Stimulated activated naive B cell treated with anti-CD40 and anti-IgM and Interleukin-4, amounts not matched to agents 10 μg/mL and 1 μg/mL and 100 μg/mL, for 72 hours (primary cell): ENCODE measurements at regions not wholly inside any gene's neighbourhood (a gene's known extent, or its start where the extent isn't known, plus 50 kb on each side); places are given as distances from the start of the nearest gene placed in this dataset.

Experiments
- ATAC-seq, 2 donors: fragments of 150-1000 bp; cut with Tn5 transposase; replicated peaks; 2 replicates each; pipeline ENCODE4 v1.10.0; 2021; ENCODE audit warnings: moderate library complexity in 1 of 2
- DNase-seq: peaks from one replicate; pipeline ENCODE4 v3.0.0; 2021
- H3K27ac Mint-ChIP-seq: one replicate; pipeline ENCODE4 v1.8.0; 2022; ENCODE audit warnings: mild to moderate bottlenecking, mixed read lengths
- H3K27me3 Mint-ChIP-seq, 2 donors: one replicate each; pipeline ENCODE4 v1.8.0; 2022; ENCODE audit warnings: mixed read lengths in 2 of 2
- H3K36me3 Mint-ChIP-seq, 2 donors: one replicate each; pipeline ENCODE4 v1.8.0; 2022; ENCODE audit warnings: mixed read lengths in 2 of 2, mild to moderate bottlenecking in 1 of 2
- H3K4me1 Mint-ChIP-seq, 2 donors: one replicate each; pipeline ENCODE4 v1.8.0; 2022; ENCODE audit warnings: mixed read lengths in 2 of 2, mild to moderate bottlenecking in 1 of 2
- H3K4me3 Mint-ChIP-seq, 2 donors: one replicate each; pipeline ENCODE4 v1.8.0; 2022; ENCODE audit warnings: mild to moderate bottlenecking in 2 of 2, mixed read lengths in 2 of 2, moderate library complexity in 1 of 2
- H3K9me3 Mint-ChIP-seq, 2 donors: one replicate each; pipeline ENCODE4 v1.8.0; 2022; ENCODE audit warnings: mixed read lengths in 2 of 2, mild to moderate bottlenecking in 1 of 2

DNA sequence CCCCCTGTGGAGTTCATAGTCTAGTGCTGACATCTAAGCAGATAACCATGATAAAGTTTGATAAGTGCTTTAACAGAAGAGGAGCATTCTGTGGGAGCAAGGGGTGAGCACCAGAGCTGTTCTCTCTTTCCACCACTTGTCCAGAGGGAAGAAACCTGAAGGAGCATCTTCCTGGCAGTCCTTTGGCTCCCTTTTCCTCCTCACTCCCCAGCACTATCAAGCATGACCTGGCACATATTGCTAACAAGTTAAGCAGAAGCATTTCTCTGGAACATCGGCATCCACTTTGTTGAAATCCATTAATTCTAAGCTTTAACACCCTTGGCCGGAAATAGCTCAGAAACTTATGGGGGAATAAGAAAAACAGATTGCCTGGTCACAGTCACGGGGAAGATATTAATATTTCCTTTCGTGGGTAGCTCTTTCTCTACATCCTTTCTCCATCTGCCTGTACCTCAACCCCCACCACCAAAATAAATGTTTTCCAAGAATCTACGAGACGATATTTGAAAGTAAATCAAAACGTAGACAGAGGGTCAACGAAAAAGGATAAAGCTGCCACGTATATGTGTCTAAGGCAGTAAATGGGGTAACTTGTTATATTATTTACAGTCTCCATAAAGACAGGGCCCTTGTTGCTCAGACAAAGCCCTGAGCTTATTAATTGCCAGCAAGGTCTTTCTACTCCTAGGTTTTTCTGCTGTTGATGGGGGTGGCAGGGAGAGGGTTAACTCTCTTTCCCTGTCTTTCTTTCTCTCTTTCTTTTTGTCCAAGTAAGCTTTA, 351.4 kb downstream of the NUF2 start:
- Mint-ChIP-seq H3K4me1 (no peaks in the 10 kb centered on the region), H3K36me3 (no peaks in the 10 kb centered on the region), H3K27me3 (no peaks in the 10 kb centered on the region), H3K9me3 (peaks cover 0 to 4% of the 10 kb centered on the region in 2 donors), H3K27ac (no peak overlapping the region), H3K4me3 (no peak overlapping the region)
- no peak for ATAC-seq
- no peak for DNase-seq

DNA sequence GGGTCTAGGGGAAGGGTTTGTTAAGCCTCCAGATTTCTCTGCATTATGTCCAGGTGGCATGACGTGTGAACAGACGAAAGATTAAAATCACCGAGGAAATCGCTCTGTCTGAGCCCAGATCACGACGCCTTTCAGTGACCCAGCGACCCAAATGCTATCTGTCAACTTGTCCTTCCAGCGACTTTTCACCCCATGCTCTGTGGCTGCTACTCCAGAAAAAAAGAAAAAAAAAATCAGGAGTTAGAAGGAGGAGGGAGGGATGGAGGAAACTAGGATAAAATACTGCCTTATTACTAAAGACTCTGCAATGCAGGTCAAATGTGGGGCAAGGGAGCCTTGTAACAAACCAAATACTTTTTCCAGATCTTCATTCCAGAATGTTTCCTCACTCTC, 352.0 kb downstream of the NUF2 start:
- no peaks in the 10 kb centered on the region for H3K4me1 Mint-ChIP-seq
- no peak for ATAC-seq
- no peaks in the 10 kb centered on the region for H3K27me3 Mint-ChIP-seq
- no peaks in the 10 kb centered on the region for H3K36me3 Mint-ChIP-seq
- no peak overlapping the region for H3K4me3 Mint-ChIP-seq
- H3K27ac Mint-ChIP-seq, result no peak overlapping the region
- H3K9me3 Mint-ChIP-seq, result peaks cover 0 to 4% of the 10 kb centered on the region in 2 donors
- DNase-seq, result no peak

DNA sequence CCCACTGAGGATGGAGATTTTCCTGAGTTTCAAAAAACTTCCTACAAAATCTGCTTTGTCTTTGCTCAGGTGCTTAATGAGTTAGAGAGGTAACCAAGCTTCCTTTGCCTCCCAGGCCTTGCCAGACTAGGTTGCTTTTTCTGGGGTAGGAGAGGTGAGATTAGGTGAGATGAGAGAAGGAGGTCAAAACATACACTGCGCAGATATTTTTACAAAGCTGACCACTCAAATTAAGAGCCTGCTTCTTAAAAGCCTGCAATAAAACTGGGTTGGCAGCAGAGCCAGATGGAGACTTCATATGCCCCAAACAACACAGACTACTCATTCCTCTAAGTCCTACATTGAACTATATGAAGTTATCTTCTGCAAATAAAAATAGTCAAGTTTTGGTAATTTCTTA, 352.5 kb downstream of the NUF2 start:
- Mint-ChIP-seq H3K4me3 (no peak overlapping the region), H3K27me3 (no peaks in the 10 kb centered on the region), H3K4me1 (no peaks in the 10 kb centered on the region), H3K36me3 (no peaks in the 10 kb centered on the region), H3K9me3 (peaks cover 0 to 4% of the 10 kb centered on the region in 2 donors), H3K27ac (no peak overlapping the region)
- no peak for ATAC-seq
- DNase-seq, result no peak

DNA sequence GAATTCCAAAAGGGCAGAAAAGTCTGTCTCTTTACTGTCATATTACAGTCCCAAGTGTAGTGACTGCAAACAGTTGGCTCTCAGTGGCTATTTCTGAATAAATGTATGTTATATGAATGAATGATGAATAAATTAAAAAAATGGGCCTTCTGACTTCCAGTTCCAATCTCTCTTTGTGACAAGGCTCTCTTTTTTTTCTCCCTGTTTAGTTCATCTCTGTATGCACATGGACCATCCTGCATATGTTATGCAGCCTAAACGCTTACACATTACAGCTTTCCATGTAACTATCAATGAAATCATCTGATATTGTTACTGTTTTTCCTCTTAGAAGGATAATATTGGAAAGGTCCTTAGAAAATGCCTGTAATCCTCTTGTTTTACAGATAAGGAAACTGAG, 363.0 kb downstream of the NUF2 start:
- no peaks in the 10 kb centered on the region for H3K27me3 Mint-ChIP-seq
- no peak overlapping the region for H3K27ac Mint-ChIP-seq
- H3K9me3 Mint-ChIP-seq, result peaks cover 11 to 12% of the 10 kb centered on the region in 2 donors
- DNase-seq, result no peak
- H3K4me1 Mint-ChIP-seq, result no peaks in the 10 kb centered on the region
- ATAC-seq, result no peak
- no peak overlapping the region for H3K4me3 Mint-ChIP-seq
- no peaks in the 10 kb centered on the region for H3K36me3 Mint-ChIP-seq

DNA sequence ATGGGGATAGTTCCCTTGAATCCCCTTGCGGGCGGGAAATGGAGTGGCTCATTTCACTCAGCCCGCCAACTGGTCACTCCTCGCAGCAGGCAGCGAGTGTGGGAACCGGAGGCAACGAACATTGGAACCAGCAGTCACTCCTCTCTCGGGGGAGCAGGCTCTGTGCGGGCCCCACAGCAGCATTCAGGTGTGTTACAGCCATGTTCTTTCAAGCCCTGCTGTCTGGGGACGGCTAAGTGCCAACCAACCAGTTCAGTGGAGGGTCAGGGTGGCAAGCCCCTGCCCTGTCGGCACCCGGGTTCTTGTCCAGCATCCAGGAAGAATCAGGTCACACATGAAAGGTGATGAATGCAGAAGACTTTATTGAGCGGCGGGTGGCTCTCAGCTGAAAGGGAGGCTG, 370.5 kb downstream of the NUF2 start:
- Mint-ChIP-seq H3K36me3 (no peaks in the 10 kb centered on the region), H3K27ac (no peak overlapping the region), H3K27me3 (no peaks in the 10 kb centered on the region), H3K9me3 (peaks cover 4% of the 10 kb centered on the region in 2 donors), H3K4me3 (no peak overlapping the region), H3K4me1 (no peaks in the 10 kb centered on the region)
- no peak for DNase-seq
- no peak for ATAC-seq

DNA sequence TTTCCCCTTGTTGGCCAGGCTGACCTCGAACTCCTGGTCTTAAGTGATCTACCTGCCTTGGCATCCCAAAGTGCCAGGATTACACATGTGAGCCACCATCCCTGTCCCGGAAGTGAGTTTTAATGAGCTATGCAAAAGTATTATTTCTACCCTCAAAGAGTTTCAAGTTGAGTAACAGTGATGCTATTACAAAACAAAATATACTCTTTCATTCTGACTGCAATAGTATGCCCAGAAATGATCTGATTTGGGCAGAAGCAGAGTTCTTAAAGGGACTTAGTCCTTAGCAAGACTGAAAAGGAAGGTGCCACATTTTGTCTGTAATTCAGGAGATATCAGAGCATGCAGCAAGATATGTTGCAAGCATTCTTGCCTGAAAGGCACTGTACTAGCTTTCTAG, 375.4 kb downstream of the NUF2 start:
- peak; percentile 38 to 62 for ATAC-seq
- peaks cover 4% of the 10 kb centered on the region in 2 donors for H3K9me3 Mint-ChIP-seq
- no peak overlapping the region for H3K4me3 Mint-ChIP-seq

DNA sequence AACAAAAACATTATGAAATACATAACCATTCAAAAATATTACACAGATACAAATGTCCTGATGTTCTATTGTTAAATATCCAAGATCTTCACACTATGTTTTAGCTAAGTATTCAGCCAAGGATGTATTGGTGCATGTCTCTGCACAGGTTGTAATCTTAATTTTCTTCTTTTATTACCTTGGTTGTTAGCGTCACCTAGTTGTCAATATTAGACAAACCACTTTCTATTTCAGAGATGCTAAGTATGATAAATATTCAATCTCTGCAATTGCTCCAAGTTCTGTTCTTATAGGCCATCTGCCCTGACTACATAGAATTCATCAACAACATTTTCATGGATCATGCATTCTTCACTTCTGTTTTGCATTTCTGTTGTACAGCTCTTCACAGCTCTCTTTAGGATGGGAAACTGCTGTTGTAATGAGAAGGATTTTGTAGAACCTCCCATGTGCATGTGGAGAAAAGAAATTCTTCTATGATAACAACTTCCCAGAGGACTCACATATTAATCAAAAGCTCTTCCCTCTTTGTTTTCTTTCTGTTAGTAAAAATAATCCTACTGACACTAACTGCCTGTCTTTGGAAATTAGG, 380.1 kb downstream of the NUF2 start:
- DNase-seq (no peak), ATAC-seq (no peak)
- peaks cover 0 to 1% of the 10 kb centered on the region in 2 donors for H3K9me3 Mint-ChIP-seq
- no peaks in the 10 kb centered on the region for H3K36me3 Mint-ChIP-seq
- H3K4me3 Mint-ChIP-seq, result no peak overlapping the region
- H3K27ac Mint-ChIP-seq, result no peak overlapping the region
- H3K4me1 Mint-ChIP-seq, result no peaks in the 10 kb centered on the region
- H3K27me3 Mint-ChIP-seq, result no peaks in the 10 kb centered on the region

More for the DNA sequence above, 375.4 kb downstream of the NUF2 start:
- H3K4me1 Mint-ChIP-seq, result no peaks in the 10 kb centered on the region
- no peaks in the 10 kb centered on the region for H3K36me3 Mint-ChIP-seq
- H3K27me3 Mint-ChIP-seq, result no peaks in the 10 kb centered on the region
- no peak for DNase-seq
- no peak overlapping the region for H3K27ac Mint-ChIP-seq

DNA sequence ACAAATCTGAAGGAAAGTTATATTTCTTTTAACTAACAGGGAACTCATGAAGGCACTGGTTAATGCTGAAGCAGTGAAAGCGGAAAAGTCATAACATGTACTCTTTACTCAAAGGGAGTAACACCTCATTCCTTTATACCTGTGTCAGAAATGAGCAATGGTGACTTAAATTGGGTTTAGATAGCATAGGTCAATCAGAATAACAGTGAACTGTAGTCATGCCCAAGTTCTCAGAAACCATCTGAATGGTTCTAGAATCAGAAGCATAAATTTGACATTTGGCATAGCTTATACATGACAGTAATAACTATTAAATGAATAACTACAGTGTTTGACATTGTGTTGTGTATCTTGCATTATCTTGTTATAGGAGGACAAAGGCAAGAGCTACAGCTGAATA, 382.0 kb downstream of the NUF2 start:
- no peak overlapping the region for H3K4me3 Mint-ChIP-seq
- peaks cover 0 to 6% of the 10 kb centered on the region in 2 donors for H3K9me3 Mint-ChIP-seq
- H3K36me3 Mint-ChIP-seq, result no peaks in the 10 kb centered on the region
- ATAC-seq (no peak), DNase-seq (no peak)
- H3K4me1 Mint-ChIP-seq, result no peaks in the 10 kb centered on the region
- no peaks in the 10 kb centered on the region for H3K27me3 Mint-ChIP-seq
- H3K27ac Mint-ChIP-seq, result no peak overlapping the region

DNA sequence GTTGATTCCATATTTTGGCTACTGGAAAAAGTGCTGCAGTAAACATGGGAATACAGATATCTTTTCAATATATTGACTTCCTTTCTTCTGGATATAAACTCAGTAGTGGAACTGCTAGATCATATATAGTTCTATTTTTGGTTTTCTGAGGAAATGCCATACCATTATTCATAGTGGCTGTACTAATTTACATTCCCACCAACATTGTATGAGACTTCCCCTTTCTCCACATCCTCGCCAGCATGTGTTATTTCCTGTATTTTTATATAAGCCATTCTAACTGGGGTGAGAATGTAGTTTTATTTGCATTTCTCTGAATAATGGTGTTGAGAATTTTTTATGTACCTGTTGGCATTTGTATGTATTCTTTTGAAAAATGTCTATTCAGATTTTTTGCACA, 385.2 kb downstream of the NUF2 start:
- Mint-ChIP-seq H3K9me3 (peaks cover 0 to 9% of the 10 kb centered on the region in 2 donors), H3K4me3 (no peak overlapping the region), H3K4me1 (no peaks in the 10 kb centered on the region), H3K36me3 (peaks cover 0 to 1% of the 10 kb centered on the region in 2 donors), H3K27ac (no peak overlapping the region), H3K27me3 (no peaks in the 10 kb centered on the region)
- no peak for DNase-seq
- ATAC-seq, result no peak

DNA sequence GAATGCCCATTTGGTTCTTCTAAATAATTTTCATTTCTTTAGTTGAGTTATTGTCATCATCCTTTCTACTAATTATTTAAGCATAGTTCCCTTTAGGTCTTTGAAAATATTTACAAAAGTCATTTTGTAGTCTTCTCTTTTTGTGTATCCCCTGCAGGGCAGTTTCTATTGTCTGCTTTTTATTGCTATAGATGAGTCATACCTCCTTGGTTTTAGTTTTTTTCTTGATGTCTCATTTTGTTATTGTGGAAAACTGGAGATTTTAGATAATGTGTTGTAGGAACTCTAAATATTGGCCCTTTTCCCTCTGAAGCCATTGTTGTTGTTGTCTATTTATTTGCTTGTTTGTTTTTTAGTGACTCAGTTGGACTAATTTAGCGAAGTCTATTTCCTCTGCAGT, 387.9 kb downstream of the NUF2 start:
- Mint-ChIP-seq H3K4me1 (no peaks in the 10 kb centered on the region), H3K27ac (no peak overlapping the region), H3K4me3 (no peak overlapping the region), H3K9me3 (peaks cover 0 to 9% of the 10 kb centered on the region in 2 donors), H3K36me3 (peaks cover 0 to 1% of the 10 kb centered on the region in 2 donors), H3K27me3 (no peaks in the 10 kb centered on the region)
- DNase-seq, result no peak
- ATAC-seq, result no peak

DNA sequence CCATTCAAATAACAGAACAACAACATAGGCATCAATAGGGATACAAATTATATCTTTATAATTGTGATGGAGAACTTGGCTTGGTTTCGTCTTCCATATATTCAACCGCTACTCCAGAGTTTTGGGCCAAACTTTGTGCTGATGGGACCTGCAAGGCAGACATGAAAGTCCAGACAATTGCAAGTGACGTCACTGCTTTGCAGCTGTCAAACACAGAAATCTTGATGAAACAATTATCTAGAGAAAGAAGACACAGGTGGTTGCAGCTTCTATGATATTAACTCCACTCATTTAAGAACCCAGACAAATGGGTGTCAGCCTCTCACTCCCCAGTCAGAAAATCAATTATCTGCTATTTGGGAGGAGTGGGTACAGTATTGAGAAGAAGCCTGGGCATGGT, 390.6 kb downstream of the NUF2 start:
- peaks cover 0 to 1% of the 10 kb centered on the region in 2 donors for H3K36me3 Mint-ChIP-seq
- no peaks in the 10 kb centered on the region for H3K4me1 Mint-ChIP-seq
- H3K4me3 Mint-ChIP-seq, result no peak overlapping the region
- no peak overlapping the region for H3K27ac Mint-ChIP-seq
- DNase-seq (no peak), ATAC-seq (no peak)
- peaks cover 0 to 6% of the 10 kb centered on the region in 2 donors for H3K9me3 Mint-ChIP-seq
- no peaks in the 10 kb centered on the region for H3K27me3 Mint-ChIP-seq

DNA sequence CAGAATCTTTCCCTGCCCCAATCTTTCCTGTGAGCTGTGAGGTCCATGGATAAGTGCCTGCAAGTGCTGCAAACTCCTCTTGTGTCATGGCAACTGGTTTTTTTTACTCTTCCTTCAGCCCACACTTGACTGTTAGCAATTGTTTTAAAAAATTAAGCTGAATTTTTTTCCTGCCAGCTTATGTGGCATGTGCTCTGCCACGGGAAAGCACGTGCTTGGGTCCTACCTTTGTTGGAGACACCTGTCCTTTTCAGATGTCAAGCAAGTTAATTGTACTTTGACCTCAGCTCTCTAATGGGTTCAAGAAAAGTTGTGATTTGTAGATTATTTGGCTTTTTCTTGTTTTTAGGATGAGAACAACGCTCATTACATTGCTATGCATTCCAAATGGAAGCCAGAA, 398.5 kb downstream of the NUF2 start:
- Mint-ChIP-seq H3K4me1 (no peaks in the 10 kb centered on the region), H3K4me3 (no peak overlapping the region), H3K36me3 (no peaks in the 10 kb centered on the region), H3K27me3 (no peaks in the 10 kb centered on the region), H3K27ac (no peak overlapping the region), H3K9me3 (peaks cover 10 to 15% of the 10 kb centered on the region in 2 donors)
- DNase-seq, result no peak
- ATAC-seq, result no peak

DNA sequence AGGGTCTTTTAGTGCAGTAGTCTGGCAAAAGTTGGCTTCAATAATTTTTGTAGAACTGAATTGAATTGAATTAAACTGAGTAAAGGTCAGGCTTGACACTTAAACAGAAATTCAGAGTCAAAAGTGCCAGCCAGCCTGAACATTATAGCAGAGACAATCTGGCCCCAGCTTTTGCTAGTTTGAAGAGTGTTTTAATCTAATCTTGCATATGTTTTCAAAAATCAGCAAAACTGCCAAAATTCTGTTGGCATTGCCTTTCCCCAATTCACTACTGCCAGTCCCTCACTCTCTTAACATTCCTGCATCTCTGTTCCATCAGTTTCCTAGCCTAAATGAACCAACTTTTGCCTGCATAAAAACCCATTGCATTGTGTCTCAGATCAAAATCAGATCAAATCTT, 403.8 kb downstream of the NUF2 start:
- ATAC-seq, result no peak
- Mint-ChIP-seq H3K27ac (no peak overlapping the region), H3K9me3 (peaks cover 3 to 8% of the 10 kb centered on the region in 2 donors), H3K27me3 (no peaks in the 10 kb centered on the region), H3K4me3 (no peak overlapping the region), H3K4me1 (no peaks in the 10 kb centered on the region), H3K36me3 (no peaks in the 10 kb centered on the region)
- no peak for DNase-seq

DNA sequence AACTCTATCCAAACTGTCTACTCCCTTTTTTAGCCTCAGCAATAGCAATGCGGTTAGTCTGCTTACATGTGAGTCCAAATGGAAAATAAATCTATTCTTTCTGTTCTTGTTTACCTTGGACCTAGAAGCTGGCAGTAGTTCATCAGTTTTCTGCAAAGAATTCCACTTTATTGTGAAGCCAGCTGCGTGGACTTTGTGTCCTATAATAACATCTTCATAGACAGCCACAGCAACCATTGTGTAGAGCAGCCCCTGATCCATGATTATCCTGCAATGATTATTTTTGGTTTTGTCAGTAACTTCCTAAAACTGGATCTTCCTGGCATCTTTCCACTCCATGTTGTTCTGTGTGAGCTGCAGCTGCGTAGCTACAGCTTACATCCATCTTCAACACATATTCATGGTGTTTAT, 408.7 kb downstream of the NUF2 start:
- H3K4me1 Mint-ChIP-seq, result no peaks in the 10 kb centered on the region
- H3K36me3 Mint-ChIP-seq, result no peaks in the 10 kb centered on the region
- DNase-seq, result no peak
- ATAC-seq, result no peak
- H3K9me3 Mint-ChIP-seq, result peaks cover 5% of the 10 kb centered on the region in 2 donors
- H3K27me3 Mint-ChIP-seq, result no peaks in the 10 kb centered on the region
- H3K4me3 Mint-ChIP-seq, result no peak overlapping the region
- no peak overlapping the region for H3K27ac Mint-ChIP-seq

DNA sequence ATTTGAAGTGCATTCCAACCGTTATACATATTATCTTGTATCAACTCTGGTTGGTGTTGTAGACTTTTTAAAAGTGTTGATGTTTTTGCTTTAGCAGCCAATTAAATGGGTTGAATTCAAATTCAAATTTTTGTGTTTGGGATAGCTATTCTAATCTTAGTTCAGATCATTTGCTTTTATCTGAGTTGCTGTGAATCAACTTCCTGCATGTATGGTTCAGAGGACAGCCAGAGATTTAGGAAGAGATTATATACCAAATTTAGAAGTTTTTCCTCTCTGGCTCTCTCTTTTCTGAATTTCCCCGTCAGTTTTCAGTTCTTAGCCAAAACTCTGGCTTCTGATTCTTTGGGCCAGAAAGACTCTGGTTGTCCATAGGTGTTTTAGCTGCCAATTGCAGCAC, 415.5 kb downstream of the NUF2 start:
- DNase-seq (no peak), ATAC-seq (no peak)
- H3K4me3 Mint-ChIP-seq, result no peak overlapping the region
- peaks cover 0 to 5% of the 10 kb centered on the region in 2 donors for H3K9me3 Mint-ChIP-seq
- no peaks in the 10 kb centered on the region for H3K4me1 Mint-ChIP-seq
- H3K27ac Mint-ChIP-seq, result no peak overlapping the region
- no peaks in the 10 kb centered on the region for H3K36me3 Mint-ChIP-seq
- no peaks in the 10 kb centered on the region for H3K27me3 Mint-ChIP-seq
